Thyroid gland (tissue), 4 donors: ENCODE measurements at regions not wholly inside any gene's neighbourhood (a gene's known extent, or its start where the extent isn't known, plus 50 kb on each side); places are given as distances from the start of the nearest gene placed in this dataset.

Experiments used
- POLR2A ChIP-seq, 2 donors: fragments of 450-650 bp; IDR thresholded peaks; one replicate each; pipeline ENCODE4 v1.6.1; 2017; ENCODE audit warnings: antibody characterized with exemption in 2 of 2, mild to moderate bottlenecking in 2 of 2, moderate library complexity in 1 of 2
- TF ChIP-seq, protein P1 (sequence below), 6 experiments: fragments of 200-600 bp in 3 of 6; fragments of 450-650 bp in 3 of 6; sonication (generic) in 3 of 6; IDR thresholded peaks; one replicate each; pipeline ENCODE4 v1.5.1; 2016 to 2019; ENCODE audit warnings: antibody characterized with exemption in 6 of 6, mild to moderate bottlenecking in 2 of 6, inconsistent platforms in 1 of 6, moderate library complexity in 1 of 6

DNA sequence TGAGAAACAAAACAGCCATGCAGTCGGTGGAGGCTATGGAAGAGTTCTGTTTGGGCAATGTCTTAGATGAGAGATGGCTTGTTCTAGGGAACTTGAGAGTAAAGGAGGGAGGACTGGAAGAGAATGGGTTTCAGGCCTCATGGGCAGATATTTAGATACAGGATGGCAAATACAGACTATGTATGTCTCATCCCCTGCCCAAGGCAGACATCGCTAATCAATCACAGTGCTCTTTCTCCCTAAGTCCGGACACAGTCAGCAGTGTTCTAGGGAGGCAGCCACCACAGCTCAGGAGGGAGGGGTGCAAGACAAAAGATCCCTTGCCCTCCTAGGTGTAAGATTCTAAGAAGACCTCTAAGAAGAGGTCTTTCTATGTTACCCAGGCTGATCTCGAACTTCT lies 159.3 kb upstream of the TLE3 start:
- TF ChIP-seq, protein P1, sequence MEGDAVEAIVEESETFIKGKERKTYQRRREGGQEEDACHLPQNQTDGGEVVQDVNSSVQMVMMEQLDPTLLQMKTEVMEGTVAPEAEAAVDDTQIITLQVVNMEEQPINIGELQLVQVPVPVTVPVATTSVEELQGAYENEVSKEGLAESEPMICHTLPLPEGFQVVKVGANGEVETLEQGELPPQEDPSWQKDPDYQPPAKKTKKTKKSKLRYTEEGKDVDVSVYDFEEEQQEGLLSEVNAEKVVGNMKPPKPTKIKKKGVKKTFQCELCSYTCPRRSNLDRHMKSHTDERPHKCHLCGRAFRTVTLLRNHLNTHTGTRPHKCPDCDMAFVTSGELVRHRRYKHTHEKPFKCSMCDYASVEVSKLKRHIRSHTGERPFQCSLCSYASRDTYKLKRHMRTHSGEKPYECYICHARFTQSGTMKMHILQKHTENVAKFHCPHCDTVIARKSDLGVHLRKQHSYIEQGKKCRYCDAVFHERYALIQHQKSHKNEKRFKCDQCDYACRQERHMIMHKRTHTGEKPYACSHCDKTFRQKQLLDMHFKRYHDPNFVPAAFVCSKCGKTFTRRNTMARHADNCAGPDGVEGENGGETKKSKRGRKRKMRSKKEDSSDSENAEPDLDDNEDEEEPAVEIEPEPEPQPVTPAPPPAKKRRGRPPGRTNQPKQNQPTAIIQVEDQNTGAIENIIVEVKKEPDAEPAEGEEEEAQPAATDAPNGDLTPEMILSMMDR (IDR thresholded peaks at IDR 0.05) = no peak
- no peak for TF ChIP-seq POLR2A (IDR thresholded peaks at IDR 0.05)
